Lung (tissue), 11 donors: ENCODE measurements at regions not wholly inside any gene's neighbourhood (a gene's known extent, or its start where the extent isn't known, plus 50 kb on each side); places are given as distances from the start of the nearest gene placed in this dataset.

ENCODE experiments used
- ATAC-seq: fragments of 200-7000 bp; cut with Tn5 transposase; one replicate; pipeline ENCODE4 v1.9.1; 2020; ENCODE audit warnings: moderate number of reproducible peaks; ENCODE audit not compliant: insufficient read depth, low FRiP score
- DNase-seq, 3 donors: peaks; one replicate each; pipeline ENCODE4 v3.0.0-alpha.2; 2013 to 2017
- H3K27ac ChIP-seq, 2 donors: one replicate each; pipeline ENCODE4 v1.5.1; 2013; ENCODE audit warnings: mild to moderate bottlenecking in 2 of 2, moderate library complexity in 2 of 2, control low read depth in 1 of 2, inconsistent platforms in 1 of 2, low read depth in 1 of 2, low read length in 1 of 2
- H3K27me3 ChIP-seq, 3 donors: one replicate each; pipeline ENCODE4 v1.5.1; 2013; ENCODE audit warnings: low read length in 2 of 3; ENCODE audit not compliant: control insufficient read depth in 3 of 3, insufficient read depth in 3 of 3
- H3K36me3 ChIP-seq, 4 donors: one replicate each; pipeline ENCODE4 v1.5.1; 2013; ENCODE audit warnings: low read length in 4 of 4, mild to moderate bottlenecking in 1 of 4, moderate library complexity in 1 of 4; ENCODE audit not compliant: control insufficient read depth in 4 of 4, insufficient read depth in 4 of 4
- H3K4me1 ChIP-seq, 5 donors: one replicate each; pipeline ENCODE4 v1.5.1; 2013; ENCODE audit warnings: low read length in 5 of 5, mild to moderate bottlenecking in 2 of 5, moderate library complexity in 1 of 5; ENCODE audit not compliant: control insufficient read depth in 5 of 5, insufficient read depth in 5 of 5
- H3K4me3 ChIP-seq: one replicate; pipeline ENCODE4 v1.5.1; 2013; ENCODE audit warnings: mild to moderate bottlenecking, control low read depth, moderate library complexity
- H3K9ac ChIP-seq, 2 donors: one replicate each; pipeline ENCODE4 v1.5.1; 2013; ENCODE audit warnings: low read length in 2 of 2, control low read depth in 1 of 2; ENCODE audit not compliant: insufficient read depth in 1 of 2
- H3K9me3 ChIP-seq, 4 donors: one replicate each; pipeline ENCODE4 v1.5.1; 2013; ENCODE audit warnings: low read length in 3 of 4, mild to moderate bottlenecking in 1 of 4, moderate library complexity in 1 of 4; ENCODE audit not compliant: control insufficient read depth in 4 of 4, insufficient read depth in 3 of 4
- WGBS, 2 donors: extraction: QIAGEN DNeasy Blood & Tissue Kit; methylation state at CpG; one replicate each; pipeline ENCODE4 v1.1.7; 2013; 5-methylcytosine and 5-hydroxymethylcytosine counted together
- TF ChIP-seq, protein P1 (sequence below): IDR thresholded peaks from 2 replicates; pipeline ENCODE4 v1.5.1; 2012; ENCODE audit warnings: mild to moderate bottlenecking; ENCODE audit errors: control extremely low read depth, extremely low read depth
- donor health status: control.
- donor health status: control.
- donor health status: Bipolar disorder and iron deficiency.
- donor health status: healthy.
- donor health status: DM: yes; HTN: yes; CAD: no.

- DNase-seq (no peak), ATAC-seq (no peak)
- H3K9ac ChIP-seq: no peak overlapping the region
- WGBS, 2 donors: 93 to 96% methylated on average over 9 of the region's 9 CpGs
- H3K4me3 ChIP-seq: no peak overlapping the region
- no peaks in the 10 kb centered on the region for H3K36me3 ChIP-seq
- H3K27ac ChIP-seq: no peak overlapping the region
- H3K9me3 ChIP-seq: peaks cover 0 to 8% (median 4%) of the 10 kb centered on the region in 4 donors
- no peaks in the 10 kb centered on the region for H3K27me3 ChIP-seq
- H3K4me1 ChIP-seq: no peaks in the 10 kb centered on the region
- TF ChIP-seq, protein P1, sequence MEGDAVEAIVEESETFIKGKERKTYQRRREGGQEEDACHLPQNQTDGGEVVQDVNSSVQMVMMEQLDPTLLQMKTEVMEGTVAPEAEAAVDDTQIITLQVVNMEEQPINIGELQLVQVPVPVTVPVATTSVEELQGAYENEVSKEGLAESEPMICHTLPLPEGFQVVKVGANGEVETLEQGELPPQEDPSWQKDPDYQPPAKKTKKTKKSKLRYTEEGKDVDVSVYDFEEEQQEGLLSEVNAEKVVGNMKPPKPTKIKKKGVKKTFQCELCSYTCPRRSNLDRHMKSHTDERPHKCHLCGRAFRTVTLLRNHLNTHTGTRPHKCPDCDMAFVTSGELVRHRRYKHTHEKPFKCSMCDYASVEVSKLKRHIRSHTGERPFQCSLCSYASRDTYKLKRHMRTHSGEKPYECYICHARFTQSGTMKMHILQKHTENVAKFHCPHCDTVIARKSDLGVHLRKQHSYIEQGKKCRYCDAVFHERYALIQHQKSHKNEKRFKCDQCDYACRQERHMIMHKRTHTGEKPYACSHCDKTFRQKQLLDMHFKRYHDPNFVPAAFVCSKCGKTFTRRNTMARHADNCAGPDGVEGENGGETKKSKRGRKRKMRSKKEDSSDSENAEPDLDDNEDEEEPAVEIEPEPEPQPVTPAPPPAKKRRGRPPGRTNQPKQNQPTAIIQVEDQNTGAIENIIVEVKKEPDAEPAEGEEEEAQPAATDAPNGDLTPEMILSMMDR: no peak
Measured at GRCh38 chr1:38715415-38715814, 144.2 kb downstream of the RRAGC start.

DNA sequence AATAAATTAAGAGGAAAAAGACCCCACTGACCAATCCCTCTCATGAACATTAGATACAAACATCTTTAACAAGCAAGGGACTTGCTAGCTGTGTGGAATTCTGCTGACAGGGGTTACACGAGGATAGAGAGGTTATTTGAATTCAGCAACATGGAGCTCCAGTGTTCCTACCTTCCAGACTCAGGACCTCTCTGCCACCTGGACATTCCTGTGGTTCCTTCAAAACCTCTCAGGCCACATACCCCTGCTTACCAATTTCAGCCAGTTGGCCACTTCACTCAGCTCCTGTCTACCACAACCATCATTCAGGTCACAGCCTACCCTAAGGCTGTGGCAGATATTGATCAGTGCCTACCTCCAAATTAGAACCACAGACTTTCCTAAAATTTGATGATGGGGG lies 147.5 kb downstream of the RRAGC start:
- peaks cover 0 to 8% (median 4%) of the 10 kb centered on the region in 4 donors for H3K9me3 ChIP-seq
- TF ChIP-seq, protein P1: no peak
- WGBS, 2 donors: 86 to 90% methylated on average over 1 of the region's 1 CpG
- H3K27me3 ChIP-seq: no peaks in the 10 kb centered on the region
- H3K4me1 ChIP-seq: no peaks in the 10 kb centered on the region
- no peak overlapping the region for H3K9ac ChIP-seq
- H3K27ac ChIP-seq: no peak overlapping the region
- no peak overlapping the region for H3K4me3 ChIP-seq
- DNase-seq (no peak), ATAC-seq (no peak)
- H3K36me3 ChIP-seq: no peaks in the 10 kb centered on the region

GRCh38 chr1:38708701-38709258 lies 150.8 kb downstream of the RRAGC start:
- ATAC-seq (no peak), DNase-seq (no peak)
- Histone ChIP-seq H3K9me3 (peaks cover 0 to 19% (median 8%) of the 10 kb centered on the region in 4 donors), H3K36me3 (no peaks in the 10 kb centered on the region), H3K4me3 (no peak overlapping the region), H3K27ac (no peak overlapping the region), H3K9ac (no peak overlapping the region), H3K4me1 (no peaks in the 10 kb centered on the region), H3K27me3 (peaks cover 0 to 2% (median 0%) of the 10 kb centered on the region in 3 donors)
- TF ChIP-seq, protein P1: no peak
- 95 to 97% methylated on average over 44 of the region's 44 CpGs for WGBS, 2 donors

- TF ChIP-seq, protein P1: no peak
- DNase-seq (no peak), ATAC-seq (no peak)
- H3K4me1 ChIP-seq: no peaks in the 10 kb centered on the region
- no peak overlapping the region for H3K9ac ChIP-seq
- H3K4me3 ChIP-seq: no peak overlapping the region
- 83 to 95% methylated on average over 8 of the region's 8 CpGs for WGBS, 2 donors
- H3K36me3 ChIP-seq: no peaks in the 10 kb centered on the region
- no peak overlapping the region for H3K27ac ChIP-seq
- peaks cover 0 to 9% (median 4%) of the 10 kb centered on the region in 4 donors for H3K9me3 ChIP-seq
- H3K27me3 ChIP-seq: peaks cover 4 to 9% (median 4%) of the 10 kb centered on the region in 3 donors
Measured at GRCh38 chr1:38701088-38701487, 158.5 kb downstream of the RRAGC start.
